Stimulated activated CD4-positive, alpha-beta T cell treated with anti-CD3 and anti-CD28 coated beads, TNF-alpha, amount 100 ng/mL, for 24 hours (primary cell): ENCODE measurements at regions not wholly inside any gene's neighbourhood (a gene's known extent, or its start where the extent isn't known, plus 50 kb on each side); places are given as distances from the start of the nearest gene placed in this dataset.
"Not testable (repeated sequence)": the region's sequence is repeated elsewhere in the genome, so short reads cannot be mapped to it uniquely, and the experiment has no call there.

Experiments
- DNase-seq, 3 experiments: peaks; one replicate each; pipeline ENCODE4 v3.0.0-alpha.2; 2020; ENCODE audit warnings: low read depth in 3 of 3

DNA sequence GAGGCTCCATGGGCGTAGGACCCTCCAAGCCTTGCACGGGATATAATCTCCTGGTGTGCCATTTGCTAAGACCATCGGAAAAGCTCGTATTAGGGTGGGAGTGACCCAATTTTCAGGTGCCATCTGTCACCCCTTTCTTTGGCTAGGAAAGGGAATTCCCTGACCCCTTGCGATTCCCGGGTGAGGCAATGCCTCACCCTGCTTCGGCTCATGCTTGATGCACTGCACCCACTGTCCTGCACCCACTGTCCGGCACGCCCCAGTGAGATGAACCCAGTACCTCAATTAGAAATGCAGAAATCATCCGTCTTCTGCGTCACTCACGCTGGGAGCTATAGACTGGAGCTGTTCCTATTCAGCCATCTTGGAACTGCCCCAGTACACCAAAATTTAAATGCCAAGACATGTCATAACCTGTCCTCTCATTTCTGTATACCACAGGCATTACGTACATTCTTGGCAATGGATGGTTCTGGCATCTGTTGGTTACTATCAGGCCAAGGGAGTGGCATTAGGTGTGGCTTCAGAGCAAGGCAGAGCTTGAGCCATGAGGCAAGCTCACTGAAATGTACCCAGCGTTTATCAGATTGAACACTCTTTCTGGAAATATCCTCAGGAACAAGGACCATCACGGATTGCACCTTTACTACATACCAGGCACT, 95.4 kb upstream of the GALNT18 start:
- DNase-seq, result no peak

DNA sequence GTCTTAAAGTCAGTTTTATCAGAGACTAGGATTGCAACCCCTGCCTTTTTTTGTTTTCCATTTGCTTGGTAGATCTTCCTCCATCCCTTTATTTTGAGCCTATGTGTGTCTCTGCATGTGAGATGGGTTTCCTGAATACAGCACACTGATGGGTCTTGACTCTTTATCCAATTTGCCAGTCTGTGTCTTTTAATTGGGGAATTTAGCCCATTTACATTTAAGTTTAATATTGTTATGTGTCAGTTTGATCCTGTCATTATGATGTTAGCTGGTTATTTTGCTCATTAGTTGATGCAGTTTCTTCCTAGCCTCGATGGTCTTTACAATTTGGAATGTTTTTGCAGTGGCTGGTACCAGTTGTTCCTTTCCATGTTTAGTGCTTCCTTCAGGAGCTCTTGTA, 93.3 kb upstream of the GALNT18 start:
- DNase-seq, result not testable (repeated sequence)

DNA sequence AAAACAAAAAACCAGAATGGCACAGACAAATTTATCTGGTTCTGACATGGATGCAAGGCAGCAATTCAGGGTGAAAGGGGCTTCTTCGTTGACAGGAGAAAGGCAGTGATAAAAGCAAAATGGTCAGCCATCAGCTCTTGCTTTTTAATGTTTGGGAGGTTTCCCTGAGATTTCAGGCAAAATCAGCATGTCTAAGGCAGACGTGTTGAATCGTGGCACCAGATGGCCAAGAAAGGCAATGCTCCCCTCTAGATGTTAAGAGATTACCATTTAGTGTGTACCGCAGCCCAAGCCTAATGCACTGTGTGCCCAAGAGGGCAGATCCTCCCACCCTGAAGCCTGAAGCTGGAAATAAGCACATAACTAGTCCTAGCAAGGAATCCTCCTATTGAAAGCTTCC, 88.8 kb upstream of the GALNT18 start:
- DNase-seq, result no peak

DNA sequence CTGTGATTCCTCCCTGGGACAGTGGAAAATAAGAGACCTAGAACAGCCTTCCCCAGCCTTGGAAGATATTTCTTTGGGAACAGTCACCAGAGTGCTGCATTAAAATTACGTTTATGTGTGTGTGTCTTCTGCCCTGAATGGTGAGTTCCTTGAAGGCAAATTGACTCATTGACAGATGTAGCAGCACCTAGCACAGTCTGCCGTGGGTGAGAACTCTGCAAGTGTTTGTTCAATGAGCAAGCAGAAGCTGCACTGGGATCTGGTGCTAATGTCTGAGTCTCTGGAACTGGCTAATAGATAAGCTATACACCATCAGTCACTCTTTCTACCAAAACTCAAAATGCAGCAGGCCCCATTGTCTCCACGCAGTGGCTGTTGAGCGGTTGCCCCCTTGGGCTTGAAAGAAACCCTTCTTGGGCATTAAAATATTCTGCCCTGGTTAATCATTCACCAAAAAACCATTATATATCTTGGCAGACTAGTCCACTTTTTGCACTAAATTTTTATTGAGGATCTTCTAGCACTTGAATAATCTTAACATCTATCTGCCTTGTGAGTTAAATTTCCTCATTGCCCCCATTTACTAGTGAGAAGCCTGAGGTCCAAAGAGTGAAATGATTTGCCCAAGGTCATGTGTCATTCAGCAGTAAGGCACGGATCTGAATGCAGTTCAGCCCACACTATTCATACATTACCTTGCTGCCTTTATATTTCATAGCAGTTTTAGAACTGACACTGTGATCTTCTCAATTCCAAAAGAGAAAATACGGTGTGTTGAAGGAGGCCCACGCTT, 87.8 kb upstream of the GALNT18 start:
- no peak for DNase-seq

DNA sequence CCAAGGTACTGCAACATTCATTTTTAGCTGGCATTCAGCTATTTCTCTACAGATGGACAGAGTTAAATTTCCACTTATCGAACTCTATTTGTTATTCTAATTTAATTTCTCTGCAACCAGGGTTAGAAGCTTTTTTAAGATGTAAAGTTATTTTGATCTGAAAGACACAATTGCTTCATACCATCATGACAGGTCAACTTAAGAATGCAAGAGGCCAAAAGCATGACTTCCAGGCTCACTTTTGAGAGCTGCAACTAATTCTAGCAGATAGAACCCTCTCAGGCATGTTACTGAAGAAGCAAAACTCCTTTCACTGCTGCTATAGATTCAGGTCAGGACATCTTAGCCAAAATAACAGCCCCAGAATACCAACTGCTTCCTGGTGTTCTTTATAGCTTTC, 86.5 kb upstream of the GALNT18 start:
- DNase-seq, result no peak

DNA sequence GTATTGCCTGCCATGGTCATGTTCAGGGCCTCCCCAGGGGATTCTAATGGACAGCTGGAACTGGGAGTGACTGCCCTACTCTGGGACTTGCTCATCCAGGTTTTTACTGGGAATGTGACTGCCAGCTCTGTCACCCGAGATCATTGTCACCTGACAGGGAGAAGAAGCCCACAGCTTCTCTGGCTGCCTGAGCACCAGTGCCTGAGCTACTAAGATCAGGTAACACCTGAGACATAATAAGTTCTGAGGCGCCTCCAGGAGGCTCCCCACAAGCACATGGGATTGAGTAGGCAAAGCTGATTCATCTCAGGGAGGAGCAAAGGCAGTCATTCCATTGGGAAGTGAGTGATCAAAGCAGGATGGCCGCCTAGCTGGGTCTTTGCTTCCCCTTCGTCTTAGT, 84.2 kb upstream of the GALNT18 start:
- no peak for DNase-seq

DNA sequence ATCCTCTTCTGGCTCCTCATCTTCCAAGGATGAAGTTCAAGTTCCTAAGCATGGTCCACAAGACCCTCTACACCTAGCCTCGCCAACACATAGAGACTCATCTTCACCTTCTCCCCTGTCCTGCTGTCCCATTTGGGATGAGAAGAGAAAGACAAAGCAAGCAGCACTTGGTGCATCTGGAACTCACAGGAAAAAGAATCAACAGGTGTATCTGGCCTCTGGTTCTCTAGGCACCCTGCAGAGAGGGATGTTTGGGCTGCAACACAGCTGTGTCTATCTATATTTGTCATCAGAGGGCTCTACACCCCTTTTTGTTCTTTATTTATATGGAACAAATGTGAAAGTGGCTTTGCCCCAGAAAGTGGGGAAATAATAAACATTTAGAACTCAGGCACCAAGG, 82.1 kb upstream of the GALNT18 start:
- no peak for DNase-seq

DNA sequence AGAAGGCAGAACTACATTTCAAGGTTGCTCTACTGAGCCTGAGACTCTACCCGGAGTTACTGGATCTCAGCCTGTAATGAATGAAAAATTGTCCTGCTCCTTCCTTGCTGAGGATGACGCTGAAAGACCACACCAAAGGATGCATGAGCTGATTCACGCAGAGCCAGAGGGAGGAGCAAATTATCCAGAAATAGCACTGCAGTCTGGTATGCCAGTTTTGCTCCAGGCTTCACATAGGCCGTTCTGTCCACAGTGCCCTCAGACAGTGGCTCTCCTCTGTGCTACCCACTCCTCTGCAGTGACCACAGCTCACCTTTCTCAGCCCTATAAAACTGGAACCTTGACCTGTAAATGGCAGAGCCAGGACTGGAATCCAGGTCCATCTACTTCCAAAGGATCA, 79.3 kb upstream of the GALNT18 start:
- DNase-seq, result no peak

DNA sequence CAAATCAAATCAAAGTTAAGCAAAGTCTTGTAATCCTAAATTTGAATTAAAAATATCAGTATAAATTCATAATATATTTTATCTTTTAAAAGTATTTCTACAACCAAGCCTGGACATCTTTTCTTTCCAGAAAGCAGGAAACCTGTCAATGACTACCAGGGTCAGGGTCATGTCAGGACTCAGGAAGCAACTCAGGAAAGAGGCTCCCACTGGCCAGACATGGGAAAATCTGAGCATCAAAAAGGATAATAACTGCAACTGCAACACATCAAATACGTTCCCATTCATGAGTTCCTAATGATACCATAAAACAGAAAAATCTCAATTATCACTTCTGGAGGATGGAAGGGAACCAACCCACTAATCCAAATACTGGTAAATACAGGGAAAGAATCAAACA, 76.0 kb upstream of the GALNT18 start:
- DNase-seq, result no peak

DNA sequence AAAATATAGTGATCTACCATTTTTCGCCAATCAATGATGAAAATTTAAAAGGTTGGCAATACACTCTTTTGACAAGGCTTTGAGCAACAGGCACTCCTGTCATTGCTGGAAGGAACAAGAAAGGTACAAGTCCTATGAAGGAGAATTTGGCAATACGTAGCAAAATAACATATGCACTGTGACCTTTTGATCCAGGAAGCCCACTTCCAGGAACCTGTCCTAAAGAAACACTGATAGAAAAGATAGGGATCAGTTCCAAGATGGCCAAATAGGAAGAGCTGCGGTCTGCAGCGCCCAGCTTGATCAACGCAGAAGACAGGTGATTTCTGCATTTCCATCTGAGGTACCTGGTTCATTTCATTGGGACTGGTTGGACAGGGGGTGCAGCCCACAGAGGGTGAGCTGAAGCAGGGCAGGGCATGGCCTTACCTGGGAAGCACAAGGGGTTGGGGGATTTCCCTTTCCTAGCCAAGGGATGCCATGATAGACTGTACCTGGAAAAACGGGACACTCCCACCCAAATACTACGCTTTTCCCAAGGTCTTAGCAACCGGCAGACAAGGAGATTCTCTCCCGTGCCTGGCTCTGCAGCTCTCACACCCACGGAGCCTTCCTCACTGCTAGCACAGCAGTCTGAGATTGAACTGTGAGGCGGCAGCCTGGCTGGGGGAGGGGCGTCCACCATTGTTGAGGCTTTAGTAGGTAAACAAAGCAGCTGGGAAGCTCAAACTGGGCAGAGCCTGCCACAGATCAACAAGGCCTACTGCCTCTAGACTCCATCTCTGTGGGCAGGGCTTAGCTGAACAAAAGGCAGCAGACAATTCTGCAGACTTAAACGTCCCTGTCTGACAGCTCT, 69.7 kb upstream of the GALNT18 start:
- no peak for DNase-seq

DNA sequence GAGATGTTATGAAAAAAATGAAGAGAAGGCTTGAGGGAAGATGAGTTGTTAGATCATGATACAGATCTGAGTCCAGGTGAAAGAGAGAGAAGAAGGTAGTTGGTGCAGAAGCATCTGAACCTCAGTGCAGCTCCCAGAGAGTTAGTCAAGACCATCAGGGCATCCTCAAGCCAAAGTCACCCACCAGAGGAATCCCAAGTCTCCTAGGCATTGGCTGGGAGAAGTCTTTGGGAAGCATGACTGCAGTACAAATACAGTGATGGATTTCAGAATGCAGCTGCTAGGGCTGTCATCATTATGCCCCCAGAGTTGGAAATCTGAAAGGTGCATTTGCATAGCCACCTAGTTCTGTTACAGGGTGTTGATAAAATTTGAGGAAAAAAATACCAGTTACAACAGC, 59.7 kb upstream of the GALNT18 start:
- no peak for DNase-seq

DNA sequence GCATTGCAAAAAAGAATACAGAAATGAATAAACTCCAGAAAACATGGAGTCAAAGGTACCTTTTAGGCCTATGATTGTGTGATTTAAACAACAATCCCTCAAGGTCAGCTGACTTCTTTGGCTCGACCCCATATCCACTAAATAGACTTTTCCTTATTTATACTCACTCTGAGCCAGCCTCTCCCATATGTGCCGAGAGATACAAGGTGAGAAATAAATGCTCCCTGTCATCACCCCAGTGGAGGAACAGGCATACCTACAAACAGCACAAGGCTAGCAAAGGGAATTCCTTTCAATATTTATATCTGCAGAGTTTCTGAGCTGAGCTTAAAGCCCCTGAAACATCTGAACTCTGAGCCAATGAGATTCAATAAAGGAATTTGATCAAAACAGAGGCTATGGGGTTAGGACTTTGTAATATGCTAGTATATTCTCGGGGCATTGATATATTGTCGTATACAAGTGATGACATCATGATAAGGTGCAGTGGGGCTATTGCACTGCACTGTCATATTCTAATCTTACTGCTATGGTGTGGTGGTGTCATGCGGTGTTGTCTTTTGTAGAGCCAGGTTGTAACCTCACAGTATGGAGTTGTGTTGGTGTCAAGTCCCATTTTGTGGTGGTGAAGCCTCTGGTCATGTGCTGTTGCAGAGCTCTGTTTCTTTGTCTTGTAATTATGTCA, 56.0 kb upstream of the GALNT18 start:
- DNase-seq, result no peak

DNA sequence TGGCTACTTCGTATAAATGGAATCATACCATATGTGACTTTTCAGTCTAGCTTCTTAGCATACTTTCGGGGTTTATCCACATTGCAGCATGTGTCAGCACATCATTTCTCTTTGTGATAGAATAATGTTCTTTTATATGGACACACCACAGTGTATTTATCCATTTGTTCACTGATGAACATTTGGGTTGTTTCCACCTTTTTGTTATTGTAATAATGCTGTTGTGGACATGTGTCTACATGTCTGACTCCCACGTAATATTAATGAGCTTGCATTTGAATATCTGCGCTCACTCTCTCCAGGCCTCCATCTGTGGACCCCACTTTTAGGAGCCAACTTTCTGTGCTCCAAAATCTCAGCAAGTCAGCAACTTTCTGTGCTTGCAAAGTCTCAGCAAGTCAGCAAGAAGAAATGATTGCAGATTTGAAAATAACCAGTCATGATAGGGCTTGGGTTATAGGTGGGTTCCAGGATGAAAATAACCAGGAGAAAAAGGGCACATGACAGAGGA, 53.9 kb upstream of the GALNT18 start:
- no peak for DNase-seq

DNA sequence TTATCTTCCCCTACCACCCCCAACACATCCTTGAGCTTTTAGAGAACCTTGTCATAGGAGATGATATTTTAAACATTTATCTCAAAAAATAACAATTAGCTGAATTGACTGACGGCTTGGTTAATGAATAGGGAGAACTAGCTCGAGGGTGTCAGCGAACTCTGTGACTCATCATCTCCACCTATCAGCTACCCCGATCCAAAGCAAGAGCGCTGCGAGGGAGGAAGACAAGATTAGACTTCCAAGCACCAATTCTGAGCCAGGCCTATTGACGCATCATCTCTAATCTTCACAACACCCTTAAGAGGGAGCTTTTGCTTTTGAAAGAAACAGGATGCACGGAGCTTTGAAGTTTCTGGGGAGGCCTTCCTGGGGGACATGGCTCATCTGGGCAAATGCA, 51.0 kb upstream of the GALNT18 start:
- DNase-seq, result no peak

DNA sequence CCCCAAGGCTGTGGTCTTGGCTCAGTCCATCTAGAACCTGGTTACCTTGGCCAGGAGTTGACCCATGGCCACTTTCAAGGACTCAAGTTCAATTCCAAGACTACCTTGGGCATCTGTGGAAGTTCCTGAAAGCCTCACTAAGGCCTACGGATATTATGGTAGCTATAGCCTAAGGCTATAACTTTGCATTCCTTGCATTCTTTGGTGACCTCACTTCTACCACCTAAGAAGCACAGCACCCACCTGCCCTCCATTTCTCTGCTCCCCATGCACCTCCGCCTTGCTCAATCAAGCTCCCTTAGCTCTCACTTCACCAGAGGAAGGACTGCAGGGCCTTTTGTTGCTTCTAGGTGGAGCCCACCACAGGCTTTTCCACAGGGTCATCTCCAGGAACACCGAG, 50.3 kb upstream of the GALNT18 start:
- DNase-seq, result no peak
